ENCODE measurements at regions not wholly inside any gene's neighbourhood (a gene's known extent, or its start where the extent isn't known, plus 50 kb on each side); places are given as distances from the start of the nearest gene placed in this dataset.

DNA sequence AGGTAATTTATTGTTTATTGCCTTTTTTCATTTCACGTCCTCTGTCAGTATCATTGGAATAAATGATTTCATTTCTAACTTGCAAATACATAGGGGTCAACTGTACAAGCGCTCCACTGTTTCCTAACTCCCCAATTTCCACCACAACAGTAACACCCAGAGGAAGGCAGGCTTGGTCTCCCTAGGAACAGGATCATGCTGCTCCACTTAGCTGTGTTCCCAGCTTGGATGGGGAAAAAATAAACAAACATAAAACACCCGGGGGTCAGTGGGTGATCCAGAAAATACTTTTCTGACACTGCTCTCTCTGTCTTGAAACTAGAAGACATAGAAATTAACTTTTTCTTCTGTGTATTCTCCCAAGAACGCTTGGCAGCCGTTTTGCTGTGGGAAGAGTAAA is 772.5 kb downstream of the TRIML1 start:
- BruUV-seq (replicated peaks) = no TSS peak
- Mint-ChIP-seq H3K27ac (ENCODE audit: unreplicated experiment) (no peak overlapping the region), H3K36me3 (ENCODE audit: insufficient read depth, unreplicated experiment) (no peaks in the 10 kb centered on the region), H3K9me3 (ENCODE audit: low read depth, unreplicated experiment) (no peaks in the 10 kb centered on the region), H3K27me3 (ENCODE audit: unreplicated experiment) (no peaks in the 10 kb centered on the region), H3K4me3 (ENCODE audit: low read depth, unreplicated experiment) (no peak overlapping the region), H3K4me1 (ENCODE audit: low read depth, unreplicated experiment) (no peaks in the 10 kb centered on the region)
- CTCF ChIA-PET = no interaction called here
- DNase-seq = no peak
- intact Hi-C loops (cut with micrococcal nuclease; ENCODE audit: unreplicated experiment) = no loop called here
- TF ChIP-seq, protein P1, sequence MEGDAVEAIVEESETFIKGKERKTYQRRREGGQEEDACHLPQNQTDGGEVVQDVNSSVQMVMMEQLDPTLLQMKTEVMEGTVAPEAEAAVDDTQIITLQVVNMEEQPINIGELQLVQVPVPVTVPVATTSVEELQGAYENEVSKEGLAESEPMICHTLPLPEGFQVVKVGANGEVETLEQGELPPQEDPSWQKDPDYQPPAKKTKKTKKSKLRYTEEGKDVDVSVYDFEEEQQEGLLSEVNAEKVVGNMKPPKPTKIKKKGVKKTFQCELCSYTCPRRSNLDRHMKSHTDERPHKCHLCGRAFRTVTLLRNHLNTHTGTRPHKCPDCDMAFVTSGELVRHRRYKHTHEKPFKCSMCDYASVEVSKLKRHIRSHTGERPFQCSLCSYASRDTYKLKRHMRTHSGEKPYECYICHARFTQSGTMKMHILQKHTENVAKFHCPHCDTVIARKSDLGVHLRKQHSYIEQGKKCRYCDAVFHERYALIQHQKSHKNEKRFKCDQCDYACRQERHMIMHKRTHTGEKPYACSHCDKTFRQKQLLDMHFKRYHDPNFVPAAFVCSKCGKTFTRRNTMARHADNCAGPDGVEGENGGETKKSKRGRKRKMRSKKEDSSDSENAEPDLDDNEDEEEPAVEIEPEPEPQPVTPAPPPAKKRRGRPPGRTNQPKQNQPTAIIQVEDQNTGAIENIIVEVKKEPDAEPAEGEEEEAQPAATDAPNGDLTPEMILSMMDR (IDR thresholded peaks at IDR 0.05; ENCODE audit: unreplicated experiment) = no peak

DNA sequence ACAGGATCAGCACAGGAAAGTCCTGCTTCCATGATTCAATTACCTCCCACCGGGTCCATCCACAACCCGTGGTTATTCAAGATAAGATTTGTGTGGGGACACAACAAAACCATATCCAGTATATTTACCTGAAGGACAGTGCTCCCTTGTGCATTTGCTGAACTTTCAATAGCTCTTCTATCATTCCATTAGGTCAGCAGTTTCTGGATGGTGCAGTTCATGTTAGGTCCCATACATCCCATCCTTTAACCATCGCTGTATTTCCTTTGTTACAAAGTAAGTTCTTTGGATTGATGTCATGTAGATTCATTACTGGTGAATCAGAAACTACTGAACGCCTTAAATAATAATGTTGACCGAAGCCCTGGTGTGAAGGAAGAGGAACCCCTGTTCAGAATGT is 775.9 kb downstream of the TRIML1 start:
- Mint-ChIP-seq H3K27ac (ENCODE audit: unreplicated experiment) (no peak overlapping the region), H3K4me1 (ENCODE audit: low read depth, unreplicated experiment) (no peaks in the 10 kb centered on the region), H3K9me3 (ENCODE audit: low read depth, unreplicated experiment) (peaks cover 3% of the 10 kb centered on the region), H3K4me3 (ENCODE audit: low read depth, unreplicated experiment) (no peak overlapping the region), H3K27me3 (ENCODE audit: unreplicated experiment) (no peaks in the 10 kb centered on the region), H3K36me3 (ENCODE audit: insufficient read depth, unreplicated experiment) (no peaks in the 10 kb centered on the region)
- CTCF ChIA-PET = no interaction called here
- no TSS peak for BruUV-seq (replicated peaks)
- DNase-seq = no peak
- TF ChIP-seq, protein P1 (IDR thresholded peaks at IDR 0.05; ENCODE audit: unreplicated experiment) = no peak
- intact Hi-C loops (cut with micrococcal nuclease; ENCODE audit: unreplicated experiment) = no loop called here

DNA sequence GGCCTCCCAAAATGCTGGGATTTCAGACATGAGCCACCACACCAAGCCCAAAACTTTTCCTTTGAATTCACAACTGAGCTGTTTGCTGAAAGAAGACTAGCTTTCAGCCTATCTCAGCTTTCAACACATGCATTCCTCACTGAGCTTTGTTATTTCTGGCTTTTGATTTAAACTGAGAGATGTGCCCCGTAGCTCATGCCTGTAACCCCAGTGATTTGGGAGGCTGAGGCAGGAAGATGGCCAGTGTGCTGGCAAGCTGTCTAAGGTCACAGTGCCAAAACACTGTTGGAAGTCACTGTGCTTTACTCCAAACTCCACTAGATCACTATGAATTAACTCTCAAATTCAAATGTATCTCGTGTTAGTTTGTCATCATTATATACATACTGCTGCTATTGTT is 779.5 kb downstream of the TRIML1 start:
- DNase-seq = no peak
- no peaks in the 10 kb centered on the region for H3K27me3 Mint-ChIP-seq (ENCODE audit: unreplicated experiment)
- no peak overlapping the region for H3K4me3 Mint-ChIP-seq (ENCODE audit: low read depth, unreplicated experiment)
- peaks cover 6% of the 10 kb centered on the region for H3K9me3 Mint-ChIP-seq (ENCODE audit: low read depth, unreplicated experiment)
- no peaks in the 10 kb centered on the region for H3K36me3 Mint-ChIP-seq (ENCODE audit: insufficient read depth, unreplicated experiment)
- TF ChIP-seq, protein P1 (IDR thresholded peaks at IDR 0.05; ENCODE audit: unreplicated experiment) = no peak
- intact Hi-C loops (cut with micrococcal nuclease; ENCODE audit: unreplicated experiment) = no loop called here
- no peak overlapping the region for H3K27ac Mint-ChIP-seq (ENCODE audit: unreplicated experiment)
- no TSS peak for BruUV-seq (replicated peaks)
- no peaks in the 10 kb centered on the region for H3K4me1 Mint-ChIP-seq (ENCODE audit: low read depth, unreplicated experiment)
- CTCF ChIA-PET = no interaction called here

- BruUV-seq (replicated peaks) = no TSS peak
- H3K4me3 Mint-ChIP-seq (ENCODE audit: low read depth, unreplicated experiment) = no peak overlapping the region
- H3K4me1 Mint-ChIP-seq (ENCODE audit: low read depth, unreplicated experiment) = peaks cover 13% of the 10 kb centered on the region
- TF ChIP-seq, protein P1 (IDR thresholded peaks at IDR 0.05; ENCODE audit: unreplicated experiment) = no peak
- CTCF ChIA-PET = no interaction called here
- H3K27ac Mint-ChIP-seq (ENCODE audit: unreplicated experiment) = no peak overlapping the region
- no peaks in the 10 kb centered on the region for H3K27me3 Mint-ChIP-seq (ENCODE audit: unreplicated experiment)
- H3K9me3 Mint-ChIP-seq (ENCODE audit: low read depth, unreplicated experiment) = no peaks in the 10 kb centered on the region
- no peaks in the 10 kb centered on the region for H3K36me3 Mint-ChIP-seq (ENCODE audit: insufficient read depth, unreplicated experiment)
- intact Hi-C loops (cut with micrococcal nuclease; ENCODE audit: unreplicated experiment) = no loop called here
- DNase-seq = no peak
These were observed 791.6 kb downstream of the TRIML1 start for GRCh38 chr4:188930822-188931221.
